Limb (tissue), 2 donors: ENCODE measurements at regions not wholly inside any gene's neighbourhood (a gene's known extent, or its start where the extent isn't known, plus 50 kb on each side); places are given as distances from the start of the nearest gene placed in this dataset.

ENCODE experiments used
- DNase-seq, 2 donors: peaks; one replicate each; pipeline ENCODE4 v3.0.0-alpha.2; 2016; ENCODE audit errors: extremely low spot score in 2 of 2

DNA sequence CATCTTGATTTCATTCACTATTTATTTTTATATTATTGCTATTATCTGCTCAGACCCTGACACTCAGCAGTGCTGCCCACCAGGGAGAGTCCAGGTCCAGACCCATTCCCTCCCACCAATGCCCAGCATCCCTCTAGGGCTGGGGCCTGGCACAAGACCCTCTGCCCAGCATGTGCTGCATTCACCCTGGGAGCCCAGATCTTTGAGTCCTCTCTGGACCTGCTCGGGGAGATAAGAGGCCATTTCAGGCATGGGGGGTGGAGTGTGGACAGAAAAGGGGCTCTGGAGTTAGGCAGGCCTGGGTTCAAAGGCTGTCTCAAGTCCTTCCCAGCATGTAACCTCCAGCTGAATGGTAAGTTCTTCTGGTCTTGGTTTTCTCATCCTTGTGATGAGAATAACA lies 209.6 kb downstream of the CYP26B1 start:
- DNase-seq = no peak

GRCh38 chr2:71937396-71937795 lies 210.3 kb downstream of the CYP26B1 start:
- no peak for DNase-seq

GRCh38 chr2:71936076-71937030 lies 211.3 kb downstream of the CYP26B1 start:
- no peak for DNase-seq

DNA sequence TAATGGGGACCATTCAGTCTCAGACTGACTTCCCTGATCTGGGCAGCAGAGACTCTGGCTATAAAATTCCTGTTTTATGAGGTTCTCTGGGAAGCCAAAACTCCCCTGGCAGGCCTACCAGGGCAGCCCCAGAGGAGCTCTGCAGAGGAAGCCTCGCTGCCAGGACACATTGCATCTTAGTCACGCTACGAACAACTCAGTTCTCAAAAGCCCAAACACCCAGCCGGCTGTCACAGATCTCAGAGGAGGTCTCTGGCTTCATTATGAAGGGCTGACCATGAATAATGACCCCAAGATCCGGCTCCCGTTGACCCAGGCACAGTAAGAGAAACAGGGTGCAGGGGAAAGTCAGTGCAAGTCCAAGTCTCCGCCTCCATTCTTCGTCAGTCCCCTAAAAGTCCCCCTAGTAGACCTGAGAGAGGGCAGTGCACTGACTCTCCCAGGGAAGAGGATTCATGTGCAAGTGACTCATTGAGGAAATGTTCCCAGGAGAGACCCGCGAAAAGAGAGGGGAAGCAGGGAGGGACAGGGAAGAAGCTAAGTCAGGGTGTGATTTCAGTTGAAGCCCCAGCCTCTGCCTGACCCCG lies 212.3 kb downstream of the CYP26B1 start:
- DNase-seq = peak in 1 of 2 donors; percentile 21

- peak in 1 of 2 donors; percentile 28 for DNase-seq
Measured at GRCh38 chr2:71934595-71935261, 212.9 kb downstream of the CYP26B1 start.

DNA sequence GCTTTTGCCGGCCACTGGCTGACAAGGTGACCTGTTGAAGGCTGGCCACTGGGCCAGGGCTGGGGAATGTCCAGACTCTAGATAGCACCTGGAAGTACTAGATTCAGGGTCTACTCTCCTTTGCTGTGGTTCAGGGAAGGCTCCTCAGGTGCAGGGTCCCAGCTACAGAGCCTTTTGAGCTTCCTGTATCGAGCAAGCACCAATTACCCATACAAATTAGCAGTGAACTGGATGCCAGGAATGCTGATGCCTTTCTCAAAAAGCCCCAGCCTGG lies 213.4 kb downstream of the CYP26B1 start:
- DNase-seq = no peak

GRCh38 chr2:71933467-71934319 lies 214.0 kb downstream of the CYP26B1 start:
- DNase-seq = peak in 1 of 2 donors; percentile 24

DNA sequence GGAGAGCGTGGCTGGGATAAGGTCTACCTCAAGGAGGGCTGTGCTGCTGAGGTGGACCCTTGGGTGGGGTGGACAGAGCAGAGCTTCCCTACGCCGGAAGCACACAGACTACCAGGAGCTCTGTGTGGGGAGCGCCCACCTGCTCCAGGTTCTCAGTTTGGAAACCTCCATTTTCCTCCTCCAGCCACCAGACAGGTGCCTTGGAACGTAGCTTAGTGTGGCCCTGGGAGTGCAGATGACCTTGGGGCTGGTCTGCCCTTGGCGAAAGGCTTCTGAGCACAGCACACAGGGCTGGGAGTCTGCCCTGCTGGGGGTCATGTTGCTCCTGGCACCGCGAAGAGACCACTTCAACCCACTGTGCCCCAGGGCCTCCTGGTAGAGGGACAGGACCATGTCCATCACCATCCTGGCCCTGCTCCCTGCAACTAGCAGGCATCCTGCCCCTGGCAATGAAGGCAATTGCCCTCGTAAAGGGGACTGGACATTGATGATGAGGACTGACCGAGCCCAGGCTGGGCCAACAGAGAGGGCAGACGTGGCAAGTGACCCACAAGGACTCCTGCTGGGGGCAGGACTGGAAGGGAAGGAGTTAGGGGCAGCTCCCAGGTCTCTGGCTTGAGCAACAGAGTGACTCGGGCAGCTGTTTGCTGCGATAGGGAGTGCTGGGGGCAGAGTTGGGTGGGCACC lies 214.7 kb downstream of the CYP26B1 start:
- DNase-seq = peak in 1 of 2 donors; percentile 16

GRCh38 chr2:71932037-71932779 lies 215.5 kb downstream of the CYP26B1 start:
- peak in 1 of 2 donors; percentile 44 for DNase-seq

- DNase-seq = peak in 1 of 2 donors; percentile 34
Measured at GRCh38 chr2:71930049-71930681, 217.5 kb downstream of the CYP26B1 start.

DNA sequence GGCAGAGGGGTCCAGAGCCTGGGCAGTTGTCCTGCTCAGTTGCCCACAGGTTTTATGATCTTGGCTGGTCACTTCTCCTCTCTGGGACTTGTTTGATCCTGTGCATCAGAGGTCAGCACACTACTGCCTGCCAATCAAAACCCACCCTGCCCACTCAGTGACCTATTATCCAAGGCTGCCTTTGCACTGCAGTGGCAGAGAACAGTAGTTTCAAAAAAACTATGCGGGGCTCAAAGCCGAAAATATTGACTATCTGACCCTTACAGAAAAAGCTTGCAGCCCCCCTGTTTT lies 218.2 kb downstream of the CYP26B1 start:
- no peak for DNase-seq

- no peak for DNase-seq
Measured at GRCh38 chr2:71928734-71929481, 218.8 kb downstream of the CYP26B1 start.

- no peak for DNase-seq
Measured at GRCh38 chr2:71927757-71928715, 219.6 kb downstream of the CYP26B1 start.

GRCh38 chr2:71926876-71927756 lies 220.5 kb downstream of the CYP26B1 start:
- DNase-seq = no peak

DNA sequence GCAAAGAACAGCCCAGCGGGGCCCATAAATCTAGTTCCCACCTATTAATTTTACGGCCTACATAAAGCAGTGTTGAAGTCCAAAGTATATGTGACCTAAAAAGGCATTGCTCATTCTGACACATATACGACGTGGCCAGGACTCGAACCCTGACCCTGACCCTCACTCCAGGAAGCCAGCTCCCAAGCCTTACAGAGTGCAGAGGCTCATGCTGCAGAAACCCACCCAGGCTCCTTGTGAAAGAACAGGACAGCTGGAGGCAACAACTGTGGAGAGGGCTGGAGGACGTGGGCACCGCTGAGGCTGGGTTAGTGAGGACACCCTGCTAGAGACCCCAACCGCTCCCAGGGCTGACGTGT lies 221.6 kb downstream of the CYP26B1 start:
- DNase-seq = peak in 1 of 2 donors; percentile 25

GRCh38 chr2:71925268-71926088 lies 222.2 kb downstream of the CYP26B1 start:
- peak in 1 of 2 donors; percentile 22 for DNase-seq
